ENCODE measurements at regions not wholly inside any gene's neighbourhood (a gene's known extent, or its start where the extent isn't known, plus 50 kb on each side); places are given as distances from the start of the nearest gene placed in this dataset.

DNA sequence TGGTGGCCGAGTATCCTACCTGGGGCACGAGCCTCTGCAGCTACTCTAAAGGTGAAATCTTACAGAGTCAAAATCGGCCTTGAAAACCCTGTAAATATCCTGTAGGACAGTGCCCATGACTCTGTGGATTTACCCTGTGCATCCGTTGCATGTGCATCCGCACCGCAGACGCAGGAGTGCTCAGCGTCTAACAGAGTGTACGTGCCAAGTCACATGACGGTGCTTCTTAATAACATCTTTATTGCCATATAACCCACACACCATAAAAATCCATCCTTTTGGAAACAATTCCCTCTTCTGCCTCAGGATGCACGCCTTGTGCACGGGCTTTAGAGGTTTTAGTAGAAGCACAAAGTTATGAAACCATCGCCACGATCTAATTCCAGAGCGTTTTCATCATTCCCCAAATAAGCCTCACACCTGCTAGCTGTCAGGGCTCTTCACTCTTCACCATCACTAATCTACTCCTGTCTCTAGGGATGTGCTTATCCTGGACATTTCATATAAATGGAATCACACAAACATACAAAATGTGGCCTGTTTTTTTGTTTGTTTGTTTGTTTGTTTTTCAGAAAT lies 384.5 kb upstream of the SULF2 start:
- H3K4me3 ChIP-seq: no peak overlapping the region
- no peak for DNase-seq (ENCODE audit: low spot score in 2 of 2)

DNA sequence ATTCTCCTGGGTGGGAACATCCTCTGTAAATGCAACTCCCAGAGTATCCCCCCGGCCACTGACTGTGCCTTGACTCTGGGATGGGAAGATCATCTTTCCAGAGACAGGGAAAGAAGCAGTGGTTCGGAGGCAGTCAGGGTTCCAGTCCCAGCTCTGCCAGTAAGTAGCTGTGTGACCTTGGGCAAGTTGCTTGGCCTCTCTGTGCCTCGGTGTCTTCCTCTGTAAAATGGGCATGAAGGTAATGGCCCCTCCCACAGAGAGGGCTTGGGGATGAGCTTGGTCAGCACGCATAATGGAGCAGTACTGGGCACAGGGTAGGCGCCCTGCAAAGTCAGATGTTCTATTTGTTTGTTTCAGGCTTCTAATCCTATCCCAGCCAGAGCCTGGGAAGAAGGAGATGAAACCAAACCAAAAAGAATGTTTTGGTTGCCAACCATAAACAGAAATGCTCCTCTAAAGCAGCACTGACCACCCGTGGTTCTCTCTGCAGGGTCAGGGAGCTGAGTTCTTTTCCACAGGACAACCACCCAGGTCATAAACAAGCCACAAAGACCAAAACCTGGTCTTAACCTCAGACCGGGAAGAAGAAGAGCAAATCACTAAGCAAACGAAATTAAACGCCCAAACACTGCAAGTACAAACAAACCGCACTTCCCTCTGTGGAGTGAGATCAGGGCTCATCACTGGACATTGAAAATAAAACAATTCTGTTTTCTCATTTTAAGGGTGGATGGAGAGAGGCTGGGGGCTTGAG lies 381.0 kb upstream of the SULF2 start:
- no peaks in the 10 kb centered on the region for H3K9me3 ChIP-seq
- TF ChIP-seq, protein P1, sequence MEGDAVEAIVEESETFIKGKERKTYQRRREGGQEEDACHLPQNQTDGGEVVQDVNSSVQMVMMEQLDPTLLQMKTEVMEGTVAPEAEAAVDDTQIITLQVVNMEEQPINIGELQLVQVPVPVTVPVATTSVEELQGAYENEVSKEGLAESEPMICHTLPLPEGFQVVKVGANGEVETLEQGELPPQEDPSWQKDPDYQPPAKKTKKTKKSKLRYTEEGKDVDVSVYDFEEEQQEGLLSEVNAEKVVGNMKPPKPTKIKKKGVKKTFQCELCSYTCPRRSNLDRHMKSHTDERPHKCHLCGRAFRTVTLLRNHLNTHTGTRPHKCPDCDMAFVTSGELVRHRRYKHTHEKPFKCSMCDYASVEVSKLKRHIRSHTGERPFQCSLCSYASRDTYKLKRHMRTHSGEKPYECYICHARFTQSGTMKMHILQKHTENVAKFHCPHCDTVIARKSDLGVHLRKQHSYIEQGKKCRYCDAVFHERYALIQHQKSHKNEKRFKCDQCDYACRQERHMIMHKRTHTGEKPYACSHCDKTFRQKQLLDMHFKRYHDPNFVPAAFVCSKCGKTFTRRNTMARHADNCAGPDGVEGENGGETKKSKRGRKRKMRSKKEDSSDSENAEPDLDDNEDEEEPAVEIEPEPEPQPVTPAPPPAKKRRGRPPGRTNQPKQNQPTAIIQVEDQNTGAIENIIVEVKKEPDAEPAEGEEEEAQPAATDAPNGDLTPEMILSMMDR (IDR thresholded peaks at IDR 0.05): no peak
- H3K4me1 ChIP-seq: no peaks in the 10 kb centered on the region
- no peaks in the 10 kb centered on the region for H3K36me3 ChIP-seq
- H3K27me3 ChIP-seq: no peaks in the 10 kb centered on the region
- intact Hi-C loops (cut with DNase I): no loop called here
- DNase-seq (ENCODE audit: low spot score in 2 of 2): no peak
- no peak overlapping the region for H3K27ac ChIP-seq
- H3K4me3 ChIP-seq: no peak overlapping the region

More for the DNA sequence above, 384.5 kb upstream of the SULF2 start:
- Histone ChIP-seq H3K27me3 (no peaks in the 10 kb centered on the region), H3K36me3 (no peaks in the 10 kb centered on the region), H3K27ac (no peak overlapping the region), H3K9me3 (peaks cover 0 to 6% of the 10 kb centered on the region in 2 donors), H3K4me1 (no peaks in the 10 kb centered on the region)
- intact Hi-C loops (cut with DNase I): no loop called here
- TF ChIP-seq, protein P1 (IDR thresholded peaks at IDR 0.05): no peak

DNA sequence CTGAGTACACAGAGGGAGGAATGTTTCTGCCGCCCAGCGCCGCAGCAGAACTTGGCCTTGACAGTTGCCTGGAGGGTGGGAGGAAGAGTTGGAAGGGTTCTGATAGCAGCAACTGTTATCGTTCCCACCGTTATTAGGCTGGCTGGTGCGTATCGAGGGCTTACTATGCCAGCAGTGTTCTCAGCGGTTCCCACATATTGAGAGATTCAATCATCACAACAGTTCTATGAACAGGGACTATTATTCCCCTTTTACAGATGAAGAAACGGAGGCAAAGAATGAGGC lies 380.1 kb upstream of the SULF2 start:
- H3K9me3 ChIP-seq: no peaks in the 10 kb centered on the region
- no peaks in the 10 kb centered on the region for H3K4me1 ChIP-seq
- DNase-seq (ENCODE audit: low spot score in 2 of 2): no peak
- no peak overlapping the region for H3K4me3 ChIP-seq
- TF ChIP-seq, protein P1 (IDR thresholded peaks at IDR 0.05): no peak
- no peaks in the 10 kb centered on the region for H3K27me3 ChIP-seq
- no peak overlapping the region for H3K27ac ChIP-seq
- intact Hi-C loops (cut with DNase I): no loop called here
- H3K36me3 ChIP-seq: no peaks in the 10 kb centered on the region

DNA sequence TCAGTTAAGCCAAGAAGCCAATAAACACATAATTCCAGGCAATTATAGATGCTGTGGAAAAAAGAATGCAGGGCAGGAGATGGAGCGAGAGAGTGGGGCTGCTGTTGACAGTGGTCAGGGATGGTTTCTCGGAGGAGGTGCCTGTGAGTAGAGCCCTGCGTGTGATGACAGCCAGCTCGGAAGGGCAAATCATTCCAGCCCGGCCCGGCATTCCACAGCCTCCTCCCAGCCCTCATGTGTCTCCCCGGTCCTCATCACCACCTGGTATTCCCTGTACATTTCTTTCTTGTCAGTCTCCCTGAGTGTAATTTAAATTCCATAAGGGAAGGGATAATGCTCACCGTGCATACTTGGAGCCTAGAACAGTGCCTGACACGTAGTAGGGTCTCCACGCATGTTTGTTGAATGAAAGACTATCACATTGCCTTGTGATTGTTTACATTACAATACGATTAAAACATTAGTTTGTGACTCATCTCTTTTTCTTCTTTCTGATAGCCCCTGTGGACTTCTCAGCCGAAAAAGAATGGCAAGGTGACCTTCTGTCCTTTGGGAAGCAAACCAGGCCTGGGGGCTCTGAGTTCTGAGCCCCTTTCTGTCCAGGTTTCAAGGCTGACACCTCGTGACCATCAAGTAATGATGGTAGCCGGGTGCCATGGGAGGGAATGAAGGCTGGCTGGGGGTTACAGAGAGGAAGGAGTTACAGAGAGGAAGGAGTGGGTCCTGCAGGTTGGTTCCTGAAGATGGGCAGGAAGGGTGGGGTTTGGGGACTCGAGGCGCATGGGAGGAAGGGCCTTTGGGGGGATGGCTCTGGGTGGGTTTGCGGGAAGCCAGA lies 379.5 kb upstream of the SULF2 start:
- H3K27me3 ChIP-seq: no peaks in the 10 kb centered on the region
- H3K4me3 ChIP-seq: no peak overlapping the region
- TF ChIP-seq, protein P1 (IDR thresholded peaks at IDR 0.05): no peak
- no peak for DNase-seq (ENCODE audit: low spot score in 2 of 2)
- no peaks in the 10 kb centered on the region for H3K36me3 ChIP-seq
- intact Hi-C loops (cut with DNase I): no loop called here
- H3K9me3 ChIP-seq: no peaks in the 10 kb centered on the region
- H3K4me1 ChIP-seq: no peaks in the 10 kb centered on the region
- no peak overlapping the region for H3K27ac ChIP-seq

DNA sequence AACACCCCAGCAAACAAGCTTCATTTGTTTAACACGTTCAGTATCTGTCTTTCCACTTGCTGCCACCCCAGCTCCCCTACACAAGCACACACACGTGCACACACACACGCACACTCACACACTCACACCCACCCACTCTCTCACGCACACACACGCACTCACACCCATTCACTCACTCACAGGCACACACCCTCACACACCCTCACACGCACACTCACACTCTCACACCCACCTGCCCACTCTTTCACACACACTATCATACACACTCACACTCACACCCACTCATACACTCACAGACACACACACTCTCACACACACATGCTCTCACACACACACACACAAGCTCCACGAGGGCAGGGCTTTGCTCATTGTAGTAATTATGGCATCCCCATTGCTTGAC lies 378.8 kb upstream of the SULF2 start:
- no peak overlapping the region for H3K27ac ChIP-seq
- TF ChIP-seq, protein P1 (IDR thresholded peaks at IDR 0.05): no peak
- intact Hi-C loops (cut with DNase I): no loop called here
- no peak overlapping the region for H3K4me3 ChIP-seq
- no peak for DNase-seq (ENCODE audit: low spot score in 2 of 2)
- no peaks in the 10 kb centered on the region for H3K9me3 ChIP-seq
- no peaks in the 10 kb centered on the region for H3K4me1 ChIP-seq
- H3K36me3 ChIP-seq: no peaks in the 10 kb centered on the region
- H3K27me3 ChIP-seq: no peaks in the 10 kb centered on the region

Measured in ascending aorta (tissue), 2 donors.